NCI-H2196 treated with DMSO at 0.1 percent for 48 hours (cell line): ENCODE measurements at regions not wholly inside any gene's neighbourhood (a gene's known extent, or its start where the extent isn't known, plus 50 kb on each side); places are given as distances from the start of the nearest gene placed in this dataset.

Experiments
- DNase-seq: peaks from one replicate; lab custom pipeline; 2025; ENCODE audit not compliant: unreplicated experiment; lab: John Stamatoyannopoulos, UW

- no peak for DNase-seq
Measured at GRCh38 chr2:5953525-5953924, 261.3 kb downstream of the SOX11 start.

GRCh38 chr2:5954509-5954908, 262.3 kb downstream of the SOX11 start:
- no peak for DNase-seq

GRCh38 chr2:5955921-5956320, 263.7 kb downstream of the SOX11 start:
- DNase-seq = no peak

- no peak for DNase-seq
Measured at GRCh38 chr2:5959836-5960820, 267.9 kb downstream of the SOX11 start.

GRCh38 chr2:5967506-5967905, 275.3 kb downstream of the SOX11 start:
- DNase-seq = no peak

GRCh38 chr2:5969303-5969702, 277.1 kb downstream of the SOX11 start:
- DNase-seq = no peak

- no peak for DNase-seq
Measured at GRCh38 chr2:5970347-5970746, 278.2 kb downstream of the SOX11 start.

- no peak for DNase-seq
Measured at GRCh38 chr2:5974477-5974876, 282.3 kb downstream of the SOX11 start.

GRCh38 chr2:5975401-5975800, 283.2 kb downstream of the SOX11 start:
- no peak for DNase-seq

- DNase-seq = no peak
Measured at GRCh38 chr2:5976531-5977065, 284.4 kb downstream of the SOX11 start.

GRCh38 chr2:5977477-5977876, 285.3 kb downstream of the SOX11 start:
- no peak for DNase-seq

GRCh38 chr2:5978131-5978751, 286.1 kb downstream of the SOX11 start:
- no peak for DNase-seq

- no peak for DNase-seq
Measured at GRCh38 chr2:5980450-5981190, 288.4 kb downstream of the SOX11 start.

- DNase-seq = no peak
Measured at GRCh38 chr2:5982193-5982902, 290.2 kb downstream of the SOX11 start.

- no peak for DNase-seq
Measured at GRCh38 chr2:5982903-5983265, 290.7 kb downstream of the SOX11 start.

- no peak for DNase-seq
Measured at GRCh38 chr2:5983511-5984272, 291.5 kb downstream of the SOX11 start.

- no peak for DNase-seq
Measured at GRCh38 chr2:5984273-5984655, 292.1 kb downstream of the SOX11 start.

- no peak for DNase-seq
Measured at GRCh38 chr2:5984946-5985345, 292.8 kb downstream of the SOX11 start.

GRCh38 chr2:5985536-5986385, 293.6 kb downstream of the SOX11 start:
- no peak for DNase-seq
